ENCODE measurements at regions not wholly inside any gene's neighbourhood (a gene's known extent, or its start where the extent isn't known, plus 50 kb on each side); places are given as distances from the start of the nearest gene placed in this dataset.

- Histone ChIP-seq H3K14ac (ENCODE audit: low read length) (no peak overlapping the region), H2BK15ac (ENCODE audit: low read length) (no peak overlapping the region), H2BK12ac (ENCODE audit: low read length) (no peak overlapping the region), H3K4me1 (ENCODE audit: control insufficient read depth in 2 of 2, insufficient read depth in 1 of 2, low read depth in 1 of 2, low read length in 2 of 2) (no peaks in the 10 kb centered on the region), H3K4ac (ENCODE audit: low read length) (no peak overlapping the region), H3K9ac (ENCODE audit: low read depth, low read length, poor library complexity) (no peak overlapping the region), H3K36me3 (replicated peaks in 1 of 2; ENCODE audit: control insufficient read depth in 2 of 2, insufficient read depth in 2 of 2, low read length in 2 of 2) (no peaks in the 10 kb centered on the region), H4K91ac (ENCODE audit: low read depth, low read length, poor library complexity) (no peak overlapping the region), H4K8ac (ENCODE audit: low read depth, low read length) (no peak overlapping the region), H3K23ac (ENCODE audit: low read depth, low read length, poor library complexity) (no peak overlapping the region), H3K27me3 (ENCODE audit: control insufficient read depth in 3 of 3, insufficient read depth in 3 of 3, low read depth in 1 of 3, low read length in 3 of 3) (peaks cover 0 to 9% (median 0%) of the 10 kb centered on the region in 3 experiments), H3K4me3 (ENCODE audit: low read length in 2 of 2) (no peak overlapping the region), H2BK5ac (ENCODE audit: low read length) (no peak overlapping the region), H3K18ac (ENCODE audit: low read length) (no peak overlapping the region), H3K79me1 (ENCODE audit: low read depth, low read length) (no peaks in the 10 kb centered on the region), H3K27ac (replicated peaks; ENCODE audit: low read length) (no peak overlapping the region), H2BK120ac (ENCODE audit: low read depth, low read length) (no peak overlapping the region), H3K9me3 (replicated peaks in 1 of 2; ENCODE audit: control insufficient read depth in 2 of 2, insufficient read depth in 1 of 2, low read depth in 1 of 2, low read length in 2 of 2) (no peaks in the 10 kb centered on the region), H2AK5ac (ENCODE audit: low read depth, low read length) (no peak overlapping the region), H3K4me2 (ENCODE audit: insufficient read depth, low read length, poor library complexity, severe bottlenecking) (no peak overlapping the region), H2AFZ (ENCODE audit: low read length) (no peak overlapping the region)
- WGBS, 2 donors (ENCODE audit: extremely low coverage in 2 of 2, insufficient read length in 2 of 2, insufficient replicate concordance in 1 of 2), result no CpG with 5 or more reads among the region's 2 CpGs
- DNase-seq (ENCODE audit: low spot score), result no peak
These were observed 112.1 kb upstream of the FAM204A start for GRCh38 chr10:118454211-118454610.

GRCh38 chr10:118452098-118452497 lies 110.0 kb upstream of the FAM204A start:
- Histone ChIP-seq H2BK15ac (ENCODE audit: low read length) (no peak overlapping the region), H3K4me2 (ENCODE audit: insufficient read depth, low read length, poor library complexity, severe bottlenecking) (no peak overlapping the region), H2AK5ac (ENCODE audit: low read depth, low read length) (no peak overlapping the region), H3K36me3 (replicated peaks in 1 of 2; ENCODE audit: control insufficient read depth in 2 of 2, insufficient read depth in 2 of 2, low read length in 2 of 2) (no peaks in the 10 kb centered on the region), H4K8ac (ENCODE audit: low read depth, low read length) (no peak overlapping the region), H3K18ac (ENCODE audit: low read length) (no peak overlapping the region), H3K27me3 (ENCODE audit: control insufficient read depth in 3 of 3, insufficient read depth in 3 of 3, low read depth in 1 of 3, low read length in 3 of 3) (peaks cover 0 to 21% (median 0%) of the 10 kb centered on the region in 3 experiments), H3K14ac (ENCODE audit: low read length) (no peak overlapping the region), H3K9ac (ENCODE audit: low read depth, low read length, poor library complexity) (no peak overlapping the region), H3K23ac (ENCODE audit: low read depth, low read length, poor library complexity) (no peak overlapping the region), H3K79me1 (ENCODE audit: low read depth, low read length) (no peaks in the 10 kb centered on the region), H2BK120ac (ENCODE audit: low read depth, low read length) (no peak overlapping the region), H2BK5ac (ENCODE audit: low read length) (no peak overlapping the region), H3K4me3 (ENCODE audit: low read length in 2 of 2) (no peak overlapping the region), H3K9me3 (replicated peaks in 1 of 2; ENCODE audit: control insufficient read depth in 2 of 2, insufficient read depth in 1 of 2, low read depth in 1 of 2, low read length in 2 of 2) (no peaks in the 10 kb centered on the region), H2AFZ (ENCODE audit: low read length) (no peak overlapping the region), H2BK12ac (ENCODE audit: low read length) (no peak overlapping the region), H3K4ac (ENCODE audit: low read length) (no peak overlapping the region), H3K4me1 (ENCODE audit: control insufficient read depth in 2 of 2, insufficient read depth in 1 of 2, low read depth in 1 of 2, low read length in 2 of 2) (no peaks in the 10 kb centered on the region), H4K91ac (ENCODE audit: low read depth, low read length, poor library complexity) (no peak overlapping the region), H3K27ac (replicated peaks; ENCODE audit: low read length) (no peak overlapping the region)
- DNase-seq (ENCODE audit: low spot score), result no peak

- Histone ChIP-seq H3K4me1 (ENCODE audit: control insufficient read depth in 2 of 2, insufficient read depth in 1 of 2, low read depth in 1 of 2, low read length in 2 of 2) (no peaks in the 10 kb centered on the region), H3K9ac (ENCODE audit: low read depth, low read length, poor library complexity) (no peak overlapping the region), H3K14ac (ENCODE audit: low read length) (no peak overlapping the region), H3K4me3 (ENCODE audit: low read length in 2 of 2) (no peak overlapping the region), H2AK5ac (ENCODE audit: low read depth, low read length) (no peak overlapping the region), H3K27me3 (ENCODE audit: control insufficient read depth in 3 of 3, insufficient read depth in 3 of 3, low read depth in 1 of 3, low read length in 3 of 3) (peaks cover 0 to 30% (median 0%) of the 10 kb centered on the region in 3 experiments), H2BK15ac (ENCODE audit: low read length) (no peak overlapping the region), H3K9me3 (replicated peaks in 1 of 2; ENCODE audit: control insufficient read depth in 2 of 2, insufficient read depth in 1 of 2, low read depth in 1 of 2, low read length in 2 of 2) (no peaks in the 10 kb centered on the region), H3K4ac (ENCODE audit: low read length) (no peak overlapping the region), H3K79me1 (ENCODE audit: low read depth, low read length) (no peaks in the 10 kb centered on the region), H3K23ac (ENCODE audit: low read depth, low read length, poor library complexity) (no peak overlapping the region), H3K36me3 (replicated peaks in 1 of 2; ENCODE audit: control insufficient read depth in 2 of 2, insufficient read depth in 2 of 2, low read length in 2 of 2) (no peaks in the 10 kb centered on the region), H3K18ac (ENCODE audit: low read length) (no peak overlapping the region), H2BK12ac (ENCODE audit: low read length) (no peak overlapping the region), H2BK120ac (ENCODE audit: low read depth, low read length) (no peak overlapping the region), H2BK5ac (ENCODE audit: low read length) (no peak overlapping the region), H3K4me2 (ENCODE audit: insufficient read depth, low read length, poor library complexity, severe bottlenecking) (no peak overlapping the region), H4K91ac (ENCODE audit: low read depth, low read length, poor library complexity) (no peak overlapping the region), H2AFZ (ENCODE audit: low read length) (no peak overlapping the region), H4K8ac (ENCODE audit: low read depth, low read length) (no peak overlapping the region), H3K27ac (replicated peaks; ENCODE audit: low read length) (no peak overlapping the region)
- WGBS, 2 donors (ENCODE audit: extremely low coverage in 2 of 2, insufficient read length in 2 of 2, insufficient replicate concordance in 1 of 2), result no CpG with 5 or more reads among the region's 9 CpGs
- no peak for DNase-seq (ENCODE audit: low spot score)
These were observed 107.4 kb upstream of the FAM204A start for GRCh38 chr10:118449521-118449920.

- Histone ChIP-seq H3K4me1 (ENCODE audit: control insufficient read depth in 2 of 2, insufficient read depth in 1 of 2, low read depth in 1 of 2, low read length in 2 of 2) (no peaks in the 10 kb centered on the region), H3K18ac (ENCODE audit: low read length) (no peak overlapping the region), H3K36me3 (replicated peaks in 1 of 2; ENCODE audit: control insufficient read depth in 2 of 2, insufficient read depth in 2 of 2, low read length in 2 of 2) (no peaks in the 10 kb centered on the region), H3K4me2 (ENCODE audit: insufficient read depth, low read length, poor library complexity, severe bottlenecking) (no peak overlapping the region), H2BK120ac (ENCODE audit: low read depth, low read length) (no peak overlapping the region), H4K8ac (ENCODE audit: low read depth, low read length) (no peak overlapping the region), H3K27me3 (ENCODE audit: control insufficient read depth in 3 of 3, insufficient read depth in 3 of 3, low read depth in 1 of 3, low read length in 3 of 3) (peaks cover 0 to 30% (median 0%) of the 10 kb centered on the region in 3 experiments), H3K14ac (ENCODE audit: low read length) (no peak overlapping the region), H3K9ac (ENCODE audit: low read depth, low read length, poor library complexity) (no peak overlapping the region), H2BK12ac (ENCODE audit: low read length) (no peak overlapping the region), H2BK15ac (ENCODE audit: low read length) (no peak overlapping the region), H3K4ac (ENCODE audit: low read length) (no peak overlapping the region), H3K23ac (ENCODE audit: low read depth, low read length, poor library complexity) (no peak overlapping the region), H4K91ac (ENCODE audit: low read depth, low read length, poor library complexity) (no peak overlapping the region), H3K27ac (replicated peaks; ENCODE audit: low read length) (no peak overlapping the region), H2AFZ (ENCODE audit: low read length) (no peak overlapping the region), H2BK5ac (ENCODE audit: low read length) (no peak overlapping the region), H3K9me3 (replicated peaks in 1 of 2; ENCODE audit: control insufficient read depth in 2 of 2, insufficient read depth in 1 of 2, low read depth in 1 of 2, low read length in 2 of 2) (no peaks in the 10 kb centered on the region), H3K79me1 (ENCODE audit: low read depth, low read length) (no peaks in the 10 kb centered on the region), H2AK5ac (ENCODE audit: low read depth, low read length) (no peak overlapping the region), H3K4me3 (ENCODE audit: low read length in 2 of 2) (no peak overlapping the region)
- WGBS, 2 donors (ENCODE audit: extremely low coverage in 2 of 2, insufficient read length in 2 of 2, insufficient replicate concordance in 1 of 2), result no CpG with 5 or more reads among the region's 5 CpGs
- DNase-seq (ENCODE audit: low spot score), result no peak
These were observed 106.6 kb upstream of the FAM204A start for GRCh38 chr10:118448744-118449143.

Data from neuronal stem cell (in vitro differentiated cells).